Osteoblast (primary cell): ENCODE measurements at regions not wholly inside any gene's neighbourhood (a gene's known extent, or its start where the extent isn't known, plus 50 kb on each side); places are given as distances from the start of the nearest gene placed in this dataset.

Experiments
- DNase-seq: peaks from one replicate; pipeline ENCODE4 v3.0.0; 2011; ENCODE audit warnings: low spot score, mixed read lengths; ENCODE audit not compliant: insufficient read length; ENCODE audit errors: missing footprints
- H2AFZ ChIP-seq: 2 replicates; pipeline ENCODE4 v1.6.0; 2011; ENCODE audit warnings: mild to moderate bottlenecking, low read length
- H3K27ac ChIP-seq: 2 replicates; pipeline ENCODE4 v1.5.1; 2011; ENCODE audit warnings: mild to moderate bottlenecking, low read depth, low read length, moderate library complexity
- H3K27me3 ChIP-seq: 2 replicates; pipeline ENCODE4 v1.6.0; 2012; ENCODE audit warnings: mild to moderate bottlenecking, control low read depth, inconsistent platforms, low read length, moderate library complexity; ENCODE audit not compliant: insufficient read depth
- H3K36me3 ChIP-seq: 2 replicates; pipeline ENCODE4 v1.5.1; 2011; ENCODE audit warnings: mild to moderate bottlenecking, low read length, control low read depth, moderate library complexity; ENCODE audit not compliant: insufficient read depth
- H3K4me1 ChIP-seq: 2 replicates; pipeline ENCODE4 v1.5.1; 2011; ENCODE audit warnings: mild to moderate bottlenecking, low read length, control low read depth, moderate library complexity; ENCODE audit not compliant: insufficient read depth
- H3K4me2 ChIP-seq: 2 replicates; pipeline ENCODE4 v1.6.0; 2011; ENCODE audit warnings: mild to moderate bottlenecking, low read length; ENCODE audit not compliant: insufficient read depth
- H3K4me3 ChIP-seq: fragments of 200-600 bp; sonication (generic); 3 replicates; pipeline ENCODE4 v1.5.1; 2012; ENCODE audit warnings: mild to moderate bottlenecking, low read length, inconsistent platforms; ENCODE audit not compliant: insufficient read depth
- H3K79me2 ChIP-seq: 2 replicates; pipeline ENCODE4 v1.6.0; 2012; ENCODE audit warnings: mild to moderate bottlenecking, low read length, control low read depth, inconsistent platforms; ENCODE audit not compliant: insufficient read depth
- H3K9me3 ChIP-seq: 2 replicates; pipeline ENCODE4 v1.5.1; 2011; ENCODE audit warnings: low read depth, low read length, control low read depth
- H4K20me1 ChIP-seq: 2 replicates; pipeline ENCODE4 v1.6.0; 2012; ENCODE audit warnings: mild to moderate bottlenecking, low read length, control low read depth; ENCODE audit not compliant: insufficient read depth
- CTCF ChIP-seq: IDR thresholded peaks from 2 replicates; pipeline ENCODE4 v1.5.1; 2011; ENCODE audit warnings: mild to moderate bottlenecking, low read depth, low read length, moderate library complexity; ENCODE audit errors: extremely low read depth

- no peaks in the 10 kb centered on the region for H4K20me1 ChIP-seq
- H3K36me3 ChIP-seq: no peaks in the 10 kb centered on the region
- DNase-seq: no peak
- H3K4me2 ChIP-seq: no peak overlapping the region
- TF ChIP-seq CTCF: no peak
- no peaks in the 10 kb centered on the region for H3K79me2 ChIP-seq
- no peaks in the 10 kb centered on the region for H3K9me3 ChIP-seq
- H2AFZ ChIP-seq: no peak overlapping the region
- H3K27me3 ChIP-seq: no peaks in the 10 kb centered on the region
- no peak overlapping the region for H3K4me3 ChIP-seq
- H3K4me1 ChIP-seq: no peaks in the 10 kb centered on the region
- H3K27ac ChIP-seq: no peak overlapping the region
These were observed 503.9 kb upstream of the EYS start for GRCh38 chr6:66210964-66211363.

- H3K27me3 ChIP-seq: no peaks in the 10 kb centered on the region
- no peak for DNase-seq
These were observed 493.4 kb upstream of the EYS start for GRCh38 chr6:66200390-66200789.

GRCh38 chr6:66199171-66199570 is 492.1 kb upstream of the EYS start:
- Histone ChIP-seq H3K4me3 (no peak overlapping the region), H3K4me1 (no peaks in the 10 kb centered on the region), H3K4me2 (no peak overlapping the region), H3K27me3 (no peaks in the 10 kb centered on the region), H3K27ac (no peak overlapping the region), H3K79me2 (no peaks in the 10 kb centered on the region), H4K20me1 (no peaks in the 10 kb centered on the region), H3K9me3 (no peaks in the 10 kb centered on the region), H2AFZ (no peak overlapping the region), H3K36me3 (no peaks in the 10 kb centered on the region)
- DNase-seq: no peak
- TF ChIP-seq CTCF: no peak

More at GRCh38 chr6:66200390-66200789, 493.4 kb upstream of the EYS start:
- TF ChIP-seq CTCF: no peak
- Histone ChIP-seq H2AFZ (no peak overlapping the region), H4K20me1 (no peaks in the 10 kb centered on the region), H3K36me3 (no peaks in the 10 kb centered on the region), H3K9me3 (no peaks in the 10 kb centered on the region), H3K4me1 (no peaks in the 10 kb centered on the region), H3K4me2 (no peak overlapping the region), H3K79me2 (no peaks in the 10 kb centered on the region), H3K4me3 (no peak overlapping the region), H3K27ac (no peak overlapping the region)

- Histone ChIP-seq H3K9me3 (no peaks in the 10 kb centered on the region), H2AFZ (no peak overlapping the region), H3K79me2 (no peaks in the 10 kb centered on the region), H3K27ac (no peak overlapping the region), H3K4me1 (no peaks in the 10 kb centered on the region), H3K4me2 (no peak overlapping the region), H3K27me3 (no peaks in the 10 kb centered on the region), H3K4me3 (no peak overlapping the region), H3K36me3 (no peaks in the 10 kb centered on the region), H4K20me1 (no peaks in the 10 kb centered on the region)
- DNase-seq: no peak
- TF ChIP-seq CTCF: no peak
These were observed 491.1 kb upstream of the EYS start for GRCh38 chr6:66198062-66198624.
